Colonic mucosa (tissue), 4 donors: ENCODE measurements at regions not wholly inside any gene's neighbourhood (a gene's known extent, or its start where the extent isn't known, plus 50 kb on each side); places are given as distances from the start of the nearest gene placed in this dataset.

Source experiments
- DNase-seq: peaks from one replicate; pipeline ENCODE4 v3.0.0-alpha.2; 2020
- H3K27ac ChIP-seq: fragments of 200-600 bp; one replicate; pipeline ENCODE4 v1.8.0; 2021
- H3K27me3 ChIP-seq: fragments of 200-600 bp; one replicate; pipeline ENCODE4 v1.8.0; 2021
- H3K36me3 ChIP-seq: fragments of 200-600 bp; one replicate; pipeline ENCODE4 v1.8.0; 2021
- H3K4me1 ChIP-seq: fragments of 200-600 bp; one replicate; pipeline ENCODE4 v1.8.0; 2021; ENCODE audit warnings: mild to moderate bottlenecking
- H3K4me3 ChIP-seq: fragments of 200-600 bp; one replicate; pipeline ENCODE4 v1.8.0; 2021
- H3K9ac ChIP-seq, 2 donors: one replicate each; pipeline ENCODE4 v1.7.0; 2013; ENCODE audit warnings: control low read depth in 2 of 2, low read depth in 2 of 2, low read length in 2 of 2
- H3K9me3 ChIP-seq: fragments of 200-600 bp; one replicate; pipeline ENCODE4 v1.8.0; 2021
- CTCF ChIP-seq: fragments of 200-600 bp; IDR thresholded peaks from one replicate; pipeline ENCODE4 v1.8.0; 2022; ENCODE audit warnings: antibody characterized with exemption, mild to moderate bottlenecking
- intact Hi-C: fragments of 100-400 bp; cut with DNase I; formaldehyde crosslinking; loops from one replicate; pipeline ENCODE4 v1.14.1; 2022
- donor health status: healthy.
- donor health status: DM: no; HTN: no; CAD: no.
- donor health status: DM: no; HTN: no; CAD: no.

DNA sequence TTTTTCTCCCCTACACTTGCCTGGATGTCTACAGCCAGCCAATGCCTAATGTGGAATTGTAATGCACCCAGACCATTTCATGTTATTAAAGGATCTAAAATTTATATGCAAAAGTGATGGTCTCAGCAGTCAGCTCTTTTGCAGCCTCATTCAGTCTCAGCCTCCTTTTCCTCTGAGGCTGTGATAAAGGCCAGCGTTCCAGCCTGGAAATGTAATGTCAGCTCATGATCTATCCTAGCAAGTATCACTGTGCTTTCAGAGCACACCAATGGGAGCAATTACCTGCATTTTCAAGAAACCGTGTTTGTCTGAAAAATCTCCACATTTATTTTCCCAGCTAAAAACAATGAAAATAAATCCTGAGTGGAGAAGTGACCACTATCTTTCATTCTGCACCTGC is 274.6 kb downstream of the CDH20 start:
- no peaks in the 10 kb centered on the region for H3K9me3 ChIP-seq
- no peaks in the 10 kb centered on the region for H3K4me1 ChIP-seq
- DNase-seq: no peak
- no peak overlapping the region for H3K27ac ChIP-seq
- intact Hi-C loops: no loop called here
- no peaks in the 10 kb centered on the region for H3K36me3 ChIP-seq
- H3K27me3 ChIP-seq: no peaks in the 10 kb centered on the region
- H3K9ac ChIP-seq: no peak overlapping the region
- no peak for TF ChIP-seq CTCF
- H3K4me3 ChIP-seq: no peak overlapping the region

DNA sequence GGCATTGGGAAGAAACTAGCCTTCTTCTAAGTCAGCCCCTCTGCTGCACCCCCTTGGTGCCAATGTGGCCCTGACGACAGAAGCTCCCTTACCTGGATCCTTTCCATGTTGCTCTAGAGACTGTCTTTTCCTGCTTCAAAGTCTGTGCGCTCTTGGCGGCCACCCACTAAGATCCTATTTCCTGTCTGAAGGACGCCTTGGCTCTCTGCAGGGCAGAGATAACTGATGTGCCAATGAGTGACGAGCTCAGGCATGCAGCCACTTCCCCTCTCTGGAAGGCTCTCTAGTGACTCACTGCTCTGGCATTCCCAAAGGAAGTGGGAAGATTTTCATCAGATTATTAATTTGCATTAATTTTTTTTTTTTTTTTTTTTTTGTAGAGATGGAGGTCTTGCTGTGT is 273.5 kb downstream of the CDH20 start:
- no peaks in the 10 kb centered on the region for H3K36me3 ChIP-seq
- DNase-seq: peak; percentile 33
- intact Hi-C loops: no loop called here
- TF ChIP-seq CTCF: no peak
- H3K4me1 ChIP-seq: no peaks in the 10 kb centered on the region
- no peak overlapping the region for H3K4me3 ChIP-seq
- no peaks in the 10 kb centered on the region for H3K9me3 ChIP-seq
- no peak overlapping the region for H3K27ac ChIP-seq
- no peaks in the 10 kb centered on the region for H3K27me3 ChIP-seq
- peak overlapping the region in 1 of 2 donors; percentile 6 for H3K9ac ChIP-seq

- H3K27me3 ChIP-seq: no peaks in the 10 kb centered on the region
- H3K27ac ChIP-seq: no peak overlapping the region
- H3K9me3 ChIP-seq: no peaks in the 10 kb centered on the region
- no peak for DNase-seq
- intact Hi-C loops: no loop called here
- no peaks in the 10 kb centered on the region for H3K4me1 ChIP-seq
- no peak for TF ChIP-seq CTCF
- H3K4me3 ChIP-seq: no peak overlapping the region
- H3K9ac ChIP-seq: peak overlapping the region in 1 of 2 donors; percentile 6
- H3K36me3 ChIP-seq: no peaks in the 10 kb centered on the region
Measured at GRCh38 chr18:61606068-61606660, 272.9 kb downstream of the CDH20 start.

DNA sequence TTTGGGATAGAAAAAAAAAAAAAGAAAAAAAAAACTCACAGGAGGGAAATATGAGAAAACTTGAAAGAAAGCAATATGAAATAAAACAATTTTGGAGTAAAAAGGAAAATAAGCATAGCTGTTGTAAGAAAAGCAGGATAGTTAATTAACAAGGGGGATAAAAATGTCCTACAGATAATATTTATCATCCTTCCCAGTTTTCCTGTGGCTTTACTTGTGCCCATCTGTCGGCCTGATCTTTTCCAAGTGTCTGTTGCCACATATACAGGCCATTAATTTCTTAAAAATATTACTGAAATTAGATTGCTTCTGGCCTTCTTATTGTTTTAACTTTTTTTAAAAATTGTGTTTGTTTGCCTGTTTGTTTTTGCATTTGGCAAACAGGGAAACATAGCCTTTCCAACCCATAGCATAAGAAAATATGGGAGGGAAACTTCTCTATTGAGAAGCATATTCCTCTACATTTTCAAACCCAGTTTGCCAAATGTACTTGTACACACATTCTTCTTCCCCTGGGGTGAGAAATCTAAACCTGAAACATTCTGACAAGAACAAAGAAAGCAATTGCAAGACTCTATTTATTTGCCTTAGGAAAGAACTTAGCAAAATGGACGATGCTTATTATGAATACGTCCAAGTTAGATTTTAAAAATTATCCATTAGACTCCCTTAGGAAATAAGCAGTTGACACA is 272.3 kb downstream of the CDH20 start:
- Histone ChIP-seq H3K27me3 (no peaks in the 10 kb centered on the region), H3K4me1 (no peaks in the 10 kb centered on the region), H3K9me3 (no peaks in the 10 kb centered on the region), H3K9ac (no peak overlapping the region), H3K4me3 (no peak overlapping the region), H3K27ac (no peak overlapping the region), H3K36me3 (no peaks in the 10 kb centered on the region)
- intact Hi-C loops: no loop called here
- TF ChIP-seq CTCF: no peak
- no peak for DNase-seq
